ENCODE measurements at regions not wholly inside any gene's neighbourhood (a gene's known extent, or its start where the extent isn't known, plus 50 kb on each side); places are given as distances from the start of the nearest gene placed in this dataset.

DNA sequence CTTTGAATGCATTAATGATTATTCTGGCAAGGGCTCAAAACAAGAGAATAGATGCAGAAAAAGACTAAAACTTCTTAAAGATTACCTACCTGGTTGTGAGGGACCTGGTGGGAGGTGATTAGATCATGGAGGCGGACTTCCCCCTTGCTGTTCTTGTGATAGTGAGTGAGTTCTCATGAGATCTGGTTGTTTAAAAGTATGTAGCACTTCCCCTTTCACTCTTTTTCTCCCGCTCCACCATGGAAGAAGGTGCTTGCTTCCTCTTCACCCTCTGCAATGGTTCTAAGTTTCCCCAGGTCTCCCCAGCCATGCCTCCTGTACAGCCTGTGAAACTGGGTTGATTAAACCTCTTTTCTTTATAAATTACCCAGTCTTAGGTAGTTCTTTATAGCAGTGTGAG, 226.6 kb downstream of the ARHGAP12 start:
- TF ChIP-seq, protein P1, sequence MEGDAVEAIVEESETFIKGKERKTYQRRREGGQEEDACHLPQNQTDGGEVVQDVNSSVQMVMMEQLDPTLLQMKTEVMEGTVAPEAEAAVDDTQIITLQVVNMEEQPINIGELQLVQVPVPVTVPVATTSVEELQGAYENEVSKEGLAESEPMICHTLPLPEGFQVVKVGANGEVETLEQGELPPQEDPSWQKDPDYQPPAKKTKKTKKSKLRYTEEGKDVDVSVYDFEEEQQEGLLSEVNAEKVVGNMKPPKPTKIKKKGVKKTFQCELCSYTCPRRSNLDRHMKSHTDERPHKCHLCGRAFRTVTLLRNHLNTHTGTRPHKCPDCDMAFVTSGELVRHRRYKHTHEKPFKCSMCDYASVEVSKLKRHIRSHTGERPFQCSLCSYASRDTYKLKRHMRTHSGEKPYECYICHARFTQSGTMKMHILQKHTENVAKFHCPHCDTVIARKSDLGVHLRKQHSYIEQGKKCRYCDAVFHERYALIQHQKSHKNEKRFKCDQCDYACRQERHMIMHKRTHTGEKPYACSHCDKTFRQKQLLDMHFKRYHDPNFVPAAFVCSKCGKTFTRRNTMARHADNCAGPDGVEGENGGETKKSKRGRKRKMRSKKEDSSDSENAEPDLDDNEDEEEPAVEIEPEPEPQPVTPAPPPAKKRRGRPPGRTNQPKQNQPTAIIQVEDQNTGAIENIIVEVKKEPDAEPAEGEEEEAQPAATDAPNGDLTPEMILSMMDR (IDR thresholded peaks at IDR 0.05): no peak
- no peak for ATAC-seq

GRCh38 chr10:31701546-31701945, 227.1 kb downstream of the ARHGAP12 start:
- intact Hi-C loops (cut with DNase I): no loop called here
- peaks cover 0 to 5% of the 10 kb centered on the region in 2 donors for H3K9me3 ChIP-seq
- peak overlapping the region; percentile 83 to 84 for H3K27ac ChIP-seq
- H3K27me3 ChIP-seq: no peaks in the 10 kb centered on the region
- TF ChIP-seq, protein P1 (IDR thresholded peaks at IDR 0.05): no peak
- ATAC-seq (no peak), DNase-seq (peak in 1 of 4 donors; percentile 36)
- H3K4me1 ChIP-seq: peaks cover 21 to 93% of the 10 kb centered on the region in 2 donors
- H3K36me3 ChIP-seq: no peaks in the 10 kb centered on the region
- H3K4me3 ChIP-seq: no peak overlapping the region

More for the DNA sequence above, 226.6 kb downstream of the ARHGAP12 start:
- H3K36me3 ChIP-seq: no peaks in the 10 kb centered on the region
- H3K9me3 ChIP-seq: peaks cover 0 to 5% of the 10 kb centered on the region in 2 donors
- no peak for DNase-seq
- peaks cover 25 to 93% of the 10 kb centered on the region in 2 donors for H3K4me1 ChIP-seq
- no peak overlapping the region for H3K4me3 ChIP-seq
- H3K27me3 ChIP-seq: no peaks in the 10 kb centered on the region
- intact Hi-C loops (cut with DNase I): no loop called here
- peak overlapping the region; percentile 83 to 84 for H3K27ac ChIP-seq

DNA sequence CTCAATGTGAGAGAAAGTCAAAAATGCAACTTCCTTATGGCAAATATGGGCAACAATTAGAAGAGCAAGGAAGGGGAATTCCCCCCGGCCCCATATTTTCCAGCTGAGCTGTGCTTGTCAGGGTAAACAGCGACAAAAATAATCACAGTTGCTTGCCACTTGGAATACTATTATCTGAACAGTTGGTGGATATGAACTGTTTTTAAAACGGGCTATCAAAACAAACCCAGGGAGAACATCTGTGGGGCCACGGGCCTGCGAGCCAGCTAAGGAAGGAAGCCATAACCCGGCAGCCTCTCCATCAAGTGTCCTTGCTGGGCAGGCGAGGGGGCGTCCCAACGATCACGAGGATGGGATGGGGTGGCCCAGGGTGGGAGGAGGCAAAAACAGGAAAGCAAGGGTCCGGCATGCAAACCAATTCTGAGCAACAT, 228.4 kb downstream of the ARHGAP12 start:
- H3K4me1 ChIP-seq: peaks cover 21 to 85% of the 10 kb centered on the region in 2 donors
- TF ChIP-seq, protein P1 (IDR thresholded peaks at IDR 0.05): no peak
- intact Hi-C loops (cut with DNase I): no loop called here
- H3K4me3 ChIP-seq: no peak overlapping the region
- no peak for ATAC-seq
- no peaks in the 10 kb centered on the region for H3K36me3 ChIP-seq
- H3K27ac ChIP-seq: peak overlapping the region; percentile 83 to 84
- peak in 2 of 4 donors; percentile 63 to 67 for DNase-seq
- no peaks in the 10 kb centered on the region for H3K27me3 ChIP-seq
- peaks cover 0 to 5% of the 10 kb centered on the region in 2 donors for H3K9me3 ChIP-seq

DNA sequence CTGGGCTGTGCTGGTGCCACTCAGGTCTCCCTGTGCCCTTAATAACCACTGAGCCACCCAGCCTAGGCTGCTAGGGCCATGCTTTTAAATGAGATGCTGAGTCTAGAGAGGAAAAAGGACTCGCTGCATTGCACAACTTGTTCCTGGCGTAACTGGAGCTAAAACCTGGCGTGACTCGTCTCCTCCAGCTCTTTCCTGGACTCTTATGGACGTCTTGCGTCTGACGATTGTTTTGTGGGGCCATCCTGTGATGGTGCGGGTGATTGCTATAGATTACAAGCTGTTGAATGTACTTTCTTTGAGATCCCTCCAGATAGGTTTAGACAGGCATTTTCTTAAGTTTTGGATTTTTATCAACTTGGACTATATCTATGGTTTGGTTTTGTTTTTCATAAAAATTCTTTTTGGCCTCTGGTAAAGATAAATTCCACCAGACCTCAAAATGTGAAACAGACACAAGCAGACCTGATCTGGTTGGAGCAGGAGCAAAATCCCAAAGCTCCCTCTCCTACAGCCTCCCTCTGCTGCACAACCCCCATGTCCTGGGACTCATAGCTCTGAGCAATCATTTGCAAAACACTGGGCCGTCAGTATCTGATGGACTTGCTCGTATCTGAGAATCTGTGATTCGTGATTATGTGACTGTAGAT, 230.3 kb downstream of the ARHGAP12 start:
- Histone ChIP-seq H3K4me1 (peaks cover 21 to 78% of the 10 kb centered on the region in 2 donors), H3K27ac (peak overlapping the region; percentile 83 to 84), H3K9me3 (peaks cover 0 to 5% of the 10 kb centered on the region in 2 donors), H3K4me3 (no peak overlapping the region), H3K36me3 (no peaks in the 10 kb centered on the region), H3K27me3 (no peaks in the 10 kb centered on the region)
- ATAC-seq (peak; percentile 48), DNase-seq (peak in 1 of 4 donors; percentile 58)
- intact Hi-C loops (cut with DNase I): loop anchor here in 1 of 2 donors (10.0 kb wide), 1 partner anchor 564 kb away; no protein-coding TSS in a partner anchor
- TF ChIP-seq, protein P1 (IDR thresholded peaks at IDR 0.05): no peak
